NCI-H510A (cell line): ENCODE measurements at regions not wholly inside any gene's neighbourhood (a gene's known extent, or its start where the extent isn't known, plus 50 kb on each side); places are given as distances from the start of the nearest gene placed in this dataset.

Source experiments
- DNase-seq: peaks from one replicate; lab custom pipeline; 2025; lab: John Stamatoyannopoulos, UW

- DNase-seq, result no peak
Measured at GRCh38 chr1:30360281-30360680, 363.1 kb downstream of the MATN1 start.

GRCh38 chr1:30359539-30360220 is 363.7 kb downstream of the MATN1 start:
- no peak for DNase-seq

GRCh38 chr1:30358500-30358899 is 364.9 kb downstream of the MATN1 start:
- no peak for DNase-seq

GRCh38 chr1:30356839-30357238 is 366.5 kb downstream of the MATN1 start:
- DNase-seq, result no peak

GRCh38 chr1:30354410-30354809 is 369.0 kb downstream of the MATN1 start:
- DNase-seq, result no peak

- DNase-seq, result no peak
Measured at GRCh38 chr1:30353637-30354036, 369.7 kb downstream of the MATN1 start.

- no peak for DNase-seq
Measured at GRCh38 chr1:30348147-30348546, 375.2 kb downstream of the MATN1 start.

GRCh38 chr1:30345491-30346130 is 377.8 kb downstream of the MATN1 start:
- no peak for DNase-seq

- DNase-seq, result no peak
Measured at GRCh38 chr1:30343562-30343961, 379.8 kb downstream of the MATN1 start.

GRCh38 chr1:30342535-30343141 is 380.7 kb downstream of the MATN1 start:
- no peak for DNase-seq

GRCh38 chr1:30340934-30341333 is 382.5 kb downstream of the MATN1 start:
- no peak for DNase-seq

- no peak for DNase-seq
Measured at GRCh38 chr1:30339866-30340265, 383.5 kb downstream of the MATN1 start.

- no peak for DNase-seq
Measured at GRCh38 chr1:30338765-30339164, 384.6 kb downstream of the MATN1 start.

GRCh38 chr1:30337324-30337620 is 386.1 kb downstream of the MATN1 start:
- DNase-seq, result no peak

- no peak for DNase-seq
Measured at GRCh38 chr1:30336550-30337323, 386.6 kb downstream of the MATN1 start.

GRCh38 chr1:30335997-30336390 is 387.4 kb downstream of the MATN1 start:
- no peak for DNase-seq

GRCh38 chr1:30335389-30335996 is 387.9 kb downstream of the MATN1 start:
- no peak for DNase-seq

GRCh38 chr1:30334767-30335166 is 388.6 kb downstream of the MATN1 start:
- DNase-seq, result no peak

GRCh38 chr1:30332116-30333094 is 391.0 kb downstream of the MATN1 start:
- DNase-seq, result no peak

GRCh38 chr1:30331415-30332065 is 391.8 kb downstream of the MATN1 start:
- no peak for DNase-seq

GRCh38 chr1:30330644-30331043 is 392.7 kb downstream of the MATN1 start:
- DNase-seq, result no peak
